ENCODE measurements at regions not wholly inside any gene's neighbourhood (a gene's known extent, or its start where the extent isn't known, plus 50 kb on each side); places are given as distances from the start of the nearest gene placed in this dataset.

GRCh38 chr2:65548576-65549256, 116.3 kb upstream of the SPRED2 start:
- no peak for DNase-seq

- no peak for DNase-seq
Measured at GRCh38 chr2:65548064-65548463, 115.7 kb upstream of the SPRED2 start.

GRCh38 chr2:65545837-65546805, 113.7 kb upstream of the SPRED2 start:
- peak; percentile 69 for DNase-seq

GRCh38 chr2:65541773-65542172, 109.4 kb upstream of the SPRED2 start:
- DNase-seq, result no peak

GRCh38 chr2:65539633-65540032, 107.2 kb upstream of the SPRED2 start:
- no peak for DNase-seq

DNA sequence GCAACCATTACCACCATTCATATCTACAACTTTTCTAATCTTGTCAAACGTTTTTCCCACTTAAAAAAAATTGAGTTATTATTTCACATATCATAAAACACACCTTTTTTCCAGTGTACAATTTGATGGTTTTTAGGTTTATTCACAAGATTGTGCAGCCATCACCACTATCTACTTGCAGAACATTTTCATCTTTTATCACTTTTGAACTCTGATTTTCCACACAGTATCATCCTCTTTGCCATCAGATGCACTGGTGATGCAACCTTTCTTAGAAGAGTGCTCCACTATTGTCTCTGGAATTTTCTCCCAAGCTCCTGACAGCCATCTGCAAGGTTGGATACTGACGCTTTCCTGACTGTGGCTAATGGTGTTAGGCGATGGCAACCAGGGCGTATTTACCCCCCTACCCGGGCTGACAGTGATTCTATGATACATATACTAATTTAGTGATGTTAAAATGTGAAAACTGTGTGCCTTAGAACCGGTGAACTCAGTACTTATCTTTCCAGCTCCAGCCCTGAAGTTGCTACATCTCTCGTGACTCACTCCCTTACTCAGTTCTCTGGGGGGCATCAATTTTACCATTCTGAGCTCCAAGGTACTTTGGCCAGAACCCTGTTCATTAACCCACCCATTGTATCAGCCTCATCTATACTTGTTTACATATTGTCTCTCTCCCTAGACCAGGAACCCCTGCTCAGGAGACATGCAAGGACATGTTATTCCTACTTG, 105.4 kb upstream of the SPRED2 start:
- DNase-seq, result no peak

GRCh38 chr2:65536596-65536995, 104.2 kb upstream of the SPRED2 start:
- no peak for DNase-seq

GRCh38 chr2:65532937-65533336, 100.5 kb upstream of the SPRED2 start:
- DNase-seq, result no peak

DNA sequence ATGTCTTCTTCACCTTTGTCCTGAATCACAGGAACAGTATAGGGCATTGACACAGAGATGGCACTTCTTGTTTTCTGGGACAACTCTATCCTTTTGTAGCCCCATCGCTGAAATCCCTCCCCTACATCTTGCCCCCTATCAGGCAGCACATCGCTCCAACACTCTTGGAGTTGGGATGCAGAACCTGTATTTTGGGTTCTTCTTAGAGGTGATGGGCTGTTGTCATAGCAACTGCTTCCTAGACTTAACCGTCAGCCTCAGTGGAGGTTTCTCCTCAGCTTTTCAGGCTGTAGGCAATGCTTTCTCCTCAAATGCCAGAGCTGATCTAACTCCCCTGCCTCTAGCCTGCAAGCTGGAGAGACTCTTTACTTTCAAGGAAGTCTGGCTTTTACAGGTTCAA, 99.9 kb upstream of the SPRED2 start:
- DNase-seq, result no peak

DNA sequence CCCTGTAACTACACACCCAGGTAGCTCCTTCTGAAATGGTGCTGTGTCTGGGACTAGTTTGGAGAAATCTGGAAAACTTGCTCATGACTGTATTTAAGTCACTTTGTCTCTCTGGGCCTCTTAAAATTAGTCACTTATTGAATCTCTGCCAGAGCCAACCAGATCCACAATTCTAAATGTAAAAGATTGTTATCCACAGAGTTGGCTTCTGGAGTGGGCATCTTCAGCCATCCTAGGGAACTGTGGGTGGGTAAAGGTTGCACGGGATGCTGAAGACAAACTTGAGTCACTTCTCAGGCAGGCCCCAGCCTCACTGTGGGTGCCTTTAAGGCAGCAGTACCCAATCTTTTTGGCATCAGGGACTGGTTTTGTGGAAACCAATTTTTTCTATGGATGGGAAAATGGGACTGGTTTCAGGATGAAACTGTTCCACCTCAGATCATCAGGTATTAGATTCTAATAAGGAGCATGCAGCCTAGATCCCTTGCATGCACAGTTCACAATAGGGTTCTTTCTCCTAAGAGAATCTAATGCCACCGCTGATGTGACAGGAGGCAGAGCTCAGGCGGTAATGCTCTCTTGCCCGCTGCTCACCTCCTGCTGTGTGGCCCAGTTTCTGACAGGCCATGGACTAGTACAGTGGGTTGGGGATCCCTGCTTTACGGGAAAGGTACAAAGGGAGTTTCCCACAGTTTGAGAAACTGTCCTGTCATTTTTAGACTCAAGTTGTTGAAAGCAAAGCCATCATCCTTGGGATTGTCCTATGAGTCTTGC, 98.3 kb upstream of the SPRED2 start:
- no peak for DNase-seq

- no peak for DNase-seq
Measured at GRCh38 chr2:65529419-65529818, 97.0 kb upstream of the SPRED2 start.

GRCh38 chr2:65528241-65528574, 95.8 kb upstream of the SPRED2 start:
- no peak for DNase-seq

- DNase-seq, result no peak
Measured at GRCh38 chr2:65527451-65528240, 95.2 kb upstream of the SPRED2 start.

DNA sequence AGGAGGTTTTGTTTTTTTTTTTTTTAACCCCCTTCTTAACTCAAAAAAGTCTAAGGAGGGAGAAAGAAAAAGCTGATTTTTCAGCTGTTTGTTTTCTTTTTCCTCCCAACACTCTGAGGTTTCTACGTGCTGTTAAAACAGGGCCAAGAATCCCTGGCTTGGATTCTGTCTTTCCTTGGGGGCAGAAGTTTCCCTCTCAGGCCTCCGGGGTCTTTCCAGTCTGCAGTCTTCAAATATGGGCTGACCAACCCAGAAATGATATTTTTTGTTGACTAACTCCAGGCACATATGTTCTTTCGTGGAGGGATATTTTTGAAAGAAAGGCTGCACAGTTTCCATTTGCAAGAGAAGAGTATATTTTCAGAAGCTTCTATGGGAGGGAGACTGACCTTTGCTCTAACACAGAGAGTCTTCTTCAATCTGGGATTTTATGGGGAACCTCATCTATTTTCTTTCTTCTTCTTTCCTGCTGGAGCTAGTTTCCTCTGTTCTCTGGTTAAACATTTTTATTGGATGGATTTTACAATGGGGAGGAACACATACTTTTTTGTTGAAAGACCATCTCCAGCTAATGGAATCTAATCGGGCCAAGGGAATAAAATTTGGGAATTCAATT, 93.3 kb upstream of the SPRED2 start:
- DNase-seq, result no peak

DNA sequence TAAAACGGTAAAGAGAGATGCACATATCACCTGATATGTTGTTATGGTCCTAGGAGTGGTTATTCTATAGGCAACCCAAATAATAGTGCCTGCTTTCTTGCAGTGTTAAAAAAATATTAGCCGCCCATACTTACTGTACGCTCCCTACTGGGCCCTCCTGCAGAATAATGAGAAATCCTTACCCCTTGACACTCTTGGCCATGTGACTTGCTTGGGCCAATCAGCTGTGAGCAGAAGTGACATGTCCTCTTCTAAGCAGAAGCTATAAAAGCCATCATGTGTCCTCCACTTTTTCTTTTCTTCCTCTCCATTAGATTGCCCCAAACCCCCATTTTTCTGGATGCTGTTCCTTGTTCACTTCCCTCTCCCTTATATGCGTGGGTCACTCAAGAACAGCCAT, 90.5 kb upstream of the SPRED2 start:
- no peak for DNase-seq

GRCh38 chr2:65518751-65519150, 86.4 kb upstream of the SPRED2 start:
- DNase-seq, result no peak

DNA sequence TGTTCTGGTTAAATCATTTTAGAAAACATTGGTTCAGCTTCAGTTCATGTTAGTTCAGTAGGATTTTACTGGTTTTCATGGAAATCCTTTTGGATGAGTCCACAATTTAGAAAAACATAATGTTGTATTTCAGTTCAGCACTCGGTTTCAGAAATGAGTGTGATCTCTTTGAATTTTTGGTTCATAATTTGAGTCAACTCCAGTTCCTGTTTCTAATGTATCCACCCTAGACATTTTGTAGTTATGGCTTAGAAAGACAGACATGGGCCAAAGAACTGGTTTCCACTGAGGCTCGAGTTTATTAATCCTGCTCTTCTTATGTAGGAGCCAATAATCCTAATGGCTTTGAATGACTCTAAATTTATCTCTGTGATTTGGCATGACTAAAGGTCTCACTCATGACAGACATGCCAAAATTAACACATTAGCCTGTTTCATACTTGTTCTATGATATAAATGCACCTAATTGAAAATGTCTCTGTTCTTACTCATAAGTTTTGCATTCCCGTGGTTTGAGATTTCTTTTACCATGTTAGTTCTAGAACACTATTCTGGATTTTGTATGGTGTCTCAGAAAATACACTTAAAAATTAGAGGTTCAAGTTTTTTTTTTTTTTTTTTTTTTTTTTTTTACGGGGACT, 82.3 kb upstream of the SPRED2 start:
- DNase-seq, result no peak

DNA sequence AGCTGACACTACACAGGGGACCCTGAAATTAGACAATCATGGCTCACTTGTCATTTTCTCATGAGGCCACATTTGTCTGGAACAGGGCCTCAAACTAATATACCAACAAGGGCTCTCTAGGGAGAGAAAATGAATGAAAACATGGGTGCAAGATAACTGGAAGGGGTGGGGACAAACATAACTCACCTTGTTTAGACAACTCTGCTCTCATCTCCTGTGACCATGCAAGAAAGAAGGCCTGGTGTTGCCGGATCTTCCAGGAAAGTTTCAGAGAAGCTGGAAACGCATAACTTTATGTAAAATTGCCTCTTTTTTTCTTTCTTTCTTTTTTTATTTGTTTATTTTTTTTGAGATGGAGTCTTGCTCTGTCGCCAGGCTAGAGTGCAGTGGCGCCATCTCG, 80.4 kb upstream of the SPRED2 start:
- no peak for DNase-seq

DNA sequence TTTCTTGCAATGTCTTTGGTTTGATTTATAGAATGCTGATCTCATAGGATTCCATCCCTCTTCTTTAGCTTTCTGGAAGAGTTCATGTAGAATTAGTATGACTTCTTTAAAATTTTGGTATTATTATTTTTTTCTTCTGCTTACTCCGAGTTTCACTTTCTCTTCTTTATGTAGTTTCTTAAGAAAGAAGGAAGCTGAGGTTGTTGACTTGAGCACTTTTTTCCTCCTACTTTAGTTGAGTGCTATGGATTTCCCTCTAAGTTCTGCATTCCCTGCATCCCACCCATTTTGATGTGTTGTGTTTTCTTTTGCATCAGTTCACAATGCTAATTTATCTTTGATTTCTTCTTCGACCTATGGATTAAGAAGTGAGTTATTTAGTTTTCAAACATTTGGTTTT, 78.9 kb upstream of the SPRED2 start:
- DNase-seq, result peak; percentile 37

- no peak for DNase-seq
Measured at GRCh38 chr2:65508225-65508624, 75.8 kb upstream of the SPRED2 start.

Data from suppressor macrophage treated with lipopolysaccharide for 4 hours (primary cell).